Left ventricle myocardium inferior (tissue), 1 donor: ENCODE measurements at regions not wholly inside any gene's neighbourhood (a gene's known extent, or its start where the extent isn't known, plus 50 kb on each side); places are given as distances from the start of the nearest gene placed in this dataset.

Experiments
- DNase-seq: peaks from one replicate; pipeline ENCODE4 v3.0.0-alpha.2; 2020
- H3K27ac ChIP-seq: fragments of 200-600 bp; replicated peaks from 2 replicates; pipeline ENCODE4 v1.8.0; 2021
- H3K27me3 ChIP-seq: fragments of 200-600 bp; 2 replicates; pipeline ENCODE4 v1.8.0; 2021; ENCODE audit warnings: low read depth
- H3K36me3 ChIP-seq: fragments of 200-600 bp; 2 replicates; pipeline ENCODE4 v1.8.0; 2021
- H3K4me1 ChIP-seq: fragments of 200-600 bp; 2 replicates; pipeline ENCODE4 v1.8.0; 2021
- H3K4me3 ChIP-seq: fragments of 200-600 bp; 2 replicates; pipeline ENCODE4 v1.8.0; 2021; ENCODE audit warnings: mild to moderate bottlenecking, moderate library complexity
- H3K9me3 ChIP-seq: fragments of 200-600 bp; replicated peaks from 2 replicates; pipeline ENCODE4 v1.8.0; 2021
- CTCF ChIP-seq: fragments of 200-600 bp; IDR thresholded peaks from 2 replicates; pipeline ENCODE4 v1.8.0; 2021; ENCODE audit warnings: antibody characterized with exemption, mild to moderate bottlenecking, borderline replicate concordance
- intact Hi-C: fragments of 100-400 bp; cut with micrococcal nuclease; formaldehyde crosslinking; loops from one replicate; pipeline ENCODE4 v1.11.0; 2022
- donor health status: DM: no; HTN: yes; CAD: no; lungs with severe emphysema.

- Histone ChIP-seq H3K36me3 (no peaks in the 10 kb centered on the region), H3K27me3 (peaks cover 29% of the 10 kb centered on the region), H3K4me1 (no peaks in the 10 kb centered on the region), H3K4me3 (no peak overlapping the region), H3K27ac (no peak overlapping the region), H3K9me3 (peaks cover 4% of the 10 kb centered on the region)
- intact Hi-C loops = no loop called here
- no peak for DNase-seq
- no peak for TF ChIP-seq CTCF
These were observed 327.7 kb downstream of the CDK5RAP2 start for GRCh38 chr9:120252248-120252647.

GRCh38 chr9:120242116-120242811 lies 337.7 kb downstream of the CDK5RAP2 start:
- Histone ChIP-seq H3K27me3 (no peaks in the 10 kb centered on the region), H3K9me3 (no peaks in the 10 kb centered on the region), H3K4me1 (no peaks in the 10 kb centered on the region), H3K4me3 (no peak overlapping the region), H3K36me3 (no peaks in the 10 kb centered on the region), H3K27ac (no peak overlapping the region)
- no peak for DNase-seq
- TF ChIP-seq CTCF = no peak
- intact Hi-C loops = no loop called here

- no peaks in the 10 kb centered on the region for H3K9me3 ChIP-seq
- H3K4me3 ChIP-seq = no peak overlapping the region
- no peak overlapping the region for H3K27ac ChIP-seq
- intact Hi-C loops = no loop called here
- no peak for DNase-seq
- no peaks in the 10 kb centered on the region for H3K4me1 ChIP-seq
- H3K36me3 ChIP-seq = no peaks in the 10 kb centered on the region
- no peak for TF ChIP-seq CTCF
- peaks cover 8% of the 10 kb centered on the region for H3K27me3 ChIP-seq
These were observed 343.4 kb downstream of the CDK5RAP2 start for GRCh38 chr9:120236596-120236995.

GRCh38 chr9:120235081-120235480 lies 344.9 kb downstream of the CDK5RAP2 start:
- Histone ChIP-seq H3K36me3 (no peaks in the 10 kb centered on the region), H3K4me3 (no peak overlapping the region), H3K27me3 (peaks cover 8% of the 10 kb centered on the region), H3K4me1 (no peaks in the 10 kb centered on the region), H3K9me3 (no peaks in the 10 kb centered on the region), H3K27ac (no peak overlapping the region)
- no peak for DNase-seq
- intact Hi-C loops = no loop called here
- no peak for TF ChIP-seq CTCF

GRCh38 chr9:120230227-120230626 lies 349.7 kb downstream of the CDK5RAP2 start:
- DNase-seq = no peak
- Histone ChIP-seq H3K36me3 (no peaks in the 10 kb centered on the region), H3K27ac (no peak overlapping the region), H3K27me3 (peaks cover 5% of the 10 kb centered on the region), H3K9me3 (peaks cover 7% of the 10 kb centered on the region), H3K4me3 (no peak overlapping the region), H3K4me1 (no peaks in the 10 kb centered on the region)
- no peak for TF ChIP-seq CTCF
- intact Hi-C loops = no loop called here
